SK-N-SH (cell line): ENCODE measurements at regions not wholly inside any gene's neighbourhood (a gene's known extent, or its start where the extent isn't known, plus 50 kb on each side); places are given as distances from the start of the nearest gene placed in this dataset.

Experiments used
- CTCF ChIA-PET: fragments of 300-600, 350-600 bp; formaldehyde crosslinking; extraction: SDS; loops from one replicate; lab custom pipeline; 2021; lab: Yijun Ruan, JAX
- POLR2A ChIA-PET: fragments of 350-600 bp; sonication (Branson Sonifier 250); formaldehyde crosslinking; extraction: SDS; loops from one replicate; lab custom pipeline; 2020; ENCODE audit warnings: antibody characterized with exemption, inconsistent platforms; lab: Yijun Ruan, JAX
- DNase-seq: peaks from one replicate; pipeline ENCODE4 v3.0.0; 2012
- H2AFZ ChIP-seq: fragments of 200-600 bp; sonication (generic); 2 replicates; pipeline ENCODE4 v1.8.1; 2016; ENCODE audit warnings: antibody characterized with exemption, mild to moderate bottlenecking, low read depth
- H3F3A ChIP-seq: fragments of 200-600 bp; sonication (generic); replicated peaks from 2 replicates; pipeline ENCODE3; 2016; ENCODE audit warnings: antibody characterized with exemption, mild to moderate bottlenecking; ENCODE audit not compliant: insufficient read depth
- H3K27ac ChIP-seq, 2 experiments: fragments of 200-500 bp in 1 of 2; fragments of 200-600 bp in 1 of 2; sonication (Bioruptor generic) in 1 of 2; sonication (generic), shearing (Covaris generic) in 1 of 2; 2 replicates each; pipeline versions ENCODE4 v1.5.1 to v1.6.1; 2014 to 2016; ENCODE audit warnings: low read depth in 2 of 2, inconsistent platforms in 1 of 2, low read length in 1 of 2, mild to moderate bottlenecking in 1 of 2, mixed read lengths in 1 of 2
- H3K27me3 ChIP-seq: fragments of 200-600 bp; sonication (generic), shearing (Covaris generic); 2 replicates; pipeline ENCODE4 v1.6.1; 2016; ENCODE audit warnings: mixed run types; ENCODE audit not compliant: insufficient read depth
- H3K36me3 ChIP-seq, 2 experiments: fragments of 200-500 bp in 1 of 2; fragments of 200-600 bp in 1 of 2; sonication (Bioruptor generic) in 1 of 2; sonication (generic) in 1 of 2; replicated peaks in 1 of 2; 2 replicates each; pipeline versions ENCODE3 to v1.5.1; 2014 to 2016; ENCODE audit warnings: low read length in 1 of 2, mild to moderate bottlenecking in 1 of 2; ENCODE audit not compliant: insufficient read depth in 2 of 2, control insufficient read depth in 1 of 2
- H3K4me1 ChIP-seq, 2 experiments: fragments of 200-500 bp in 1 of 2; fragments of 200-600 bp in 1 of 2; sonication (Bioruptor generic) in 1 of 2; sonication (generic), shearing (Covaris generic) in 1 of 2; 2 replicates each; pipeline versions ENCODE4 v1.5.1 to v1.6.1; 2014 to 2016; ENCODE audit warnings: low read depth in 1 of 2, low read length in 1 of 2, mixed run types in 1 of 2; ENCODE audit not compliant: insufficient read depth in 2 of 2, control insufficient read depth in 1 of 2
- H3K4me2 ChIP-seq: fragments of 200-600 bp; sonication (generic), shearing (Covaris generic); 2 replicates; pipeline ENCODE4 v1.6.1; 2017; ENCODE audit warnings: mixed run types
- H3K4me3 ChIP-seq, 2 experiments: fragments of 200-500 bp in 1 of 2; fragments of 200-600 bp in 1 of 2; sonication (Bioruptor generic) in 1 of 2; sonication (generic), shearing (Covaris generic) in 1 of 2; 2 replicates each; pipeline versions ENCODE4 v1.5.1 to v1.8.1; 2014 to 2016; ENCODE audit warnings: low read depth in 2 of 2, inconsistent platforms in 1 of 2, low read length in 1 of 2, mild to moderate bottlenecking in 1 of 2, mixed read lengths in 1 of 2, moderate library complexity in 1 of 2
- H3K79me2 ChIP-seq: fragments of 200-600 bp; sonication (generic); 2 replicates; pipeline ENCODE4 v1.8.1; 2017; ENCODE audit warnings: mild to moderate bottlenecking; ENCODE audit not compliant: insufficient read depth
- H3K9ac ChIP-seq: fragments of 200-600 bp; sonication (generic); 2 replicates; pipeline ENCODE4 v1.6.1; 2017; ENCODE audit warnings: mixed run types
- H3K9me2 ChIP-seq: fragments of 200-600 bp; sonication (generic); 2 replicates; pipeline ENCODE4 v1.6.1; 2017; ENCODE audit warnings: mixed run types
- H3K9me3 ChIP-seq: fragments of 200-600 bp; sonication (generic); 2 replicates; pipeline ENCODE4 v1.6.1; 2017; ENCODE audit warnings: mixed run types, mild to moderate bottlenecking, moderate library complexity
- H4K20me1 ChIP-seq: fragments of 200-600 bp; sonication (generic); 2 replicates; pipeline ENCODE4 v1.6.1; 2017; ENCODE audit warnings: mild to moderate bottlenecking, mixed run types; ENCODE audit not compliant: insufficient read depth
- ELF1 ChIP-seq: IDR thresholded peaks from 2 replicates; pipeline ENCODE4 v1.4.0; 2012
- EP300 ChIP-seq, 2 experiments: IDR thresholded peaks; 2 replicates each; pipeline versions ENCODE4 v1.4.0 to v1.6.1; 2012; ENCODE audit warnings: borderline replicate concordance in 1 of 2, low read depth in 1 of 2, low read length in 1 of 2
- GATA2 ChIP-seq: sonication (generic); formaldehyde crosslinking; IDR thresholded peaks from 2 replicates; pipeline ENCODE4 v1.5.0; 2020; ENCODE audit warnings: mild to moderate bottlenecking, missing genetic modification reagents
- MAX ChIP-seq: IDR thresholded peaks from 2 replicates; pipeline ENCODE4 v1.4.0; 2012; ENCODE audit warnings: low read depth
- MXI1 ChIP-seq: IDR thresholded peaks from 2 replicates; pipeline ENCODE4 v1.6.1; 2012; ENCODE audit warnings: mild to moderate bottlenecking, low read depth, low read length, improper control_type of control experiment
- NRF1 ChIP-seq: IDR thresholded peaks from 2 replicates; pipeline ENCODE4 v1.6.1; 2012; ENCODE audit warnings: low read depth, mild to moderate bottlenecking, low read length
- REST ChIP-seq: IDR thresholded peaks from 2 replicates; pipeline ENCODE4 v1.6.1; 2012; ENCODE audit warnings: mild to moderate bottlenecking, low read depth, low read length, moderate library complexity
- RFX5 ChIP-seq: IDR thresholded peaks from 2 replicates; pipeline ENCODE4 v1.6.1; 2012; ENCODE audit warnings: mild to moderate bottlenecking, improper control_type of control experiment, low read length
- TCF12 ChIP-seq: IDR thresholded peaks from 2 replicates; pipeline ENCODE4 v1.4.0; 2012
- USF2 ChIP-seq: fragments of 150-350 bp; IDR thresholded peaks from 2 replicates; pipeline ENCODE4 v1.6.1; 2017; ENCODE audit warnings: antibody characterized with exemption, low read length, low read depth, borderline replicate concordance
- whole genome bisulfite sequencing: methylation state at CpG from one replicate; pipeline ENCODE4 v1.1.6; 2017; ENCODE audit warnings: low lambda C conversion rate; 5-methylcytosine and 5-hydroxymethylcytosine counted together

GRCh38 chr1:55400508-55400907 is 185.3 kb upstream of the USP24 start (continued):
- TF ChIP-seq USF2 (no peak), NRF1 (no peak), MXI1 (no peak), ELF1 (no peak), MAX (no peak)
- TF ChIP-seq, all 33 proteins: peak for 8

GRCh38 chr1:55399346-55399745 is 184.2 kb upstream of the USP24 start:
- H3K36me3 ChIP-seq: no peaks in the 10 kb centered on the region
- CTCF ChIA-PET: interaction anchor here (1.0 to 1.7 kb wide), 2 partner anchors 1178 to 1186 kb away, joined by 3 to 7 read pairs; no protein-coding TSS in a partner anchor
- no peaks in the 10 kb centered on the region for H4K20me1 ChIP-seq
- H3K9me2 ChIP-seq: no peaks in the 10 kb centered on the region
- H3K27me3 ChIP-seq: no peaks in the 10 kb centered on the region
- no peak overlapping the region for H3K4me3 ChIP-seq
- H3K4me1 ChIP-seq: peaks cover 0 to 16% of the 10 kb centered on the region in 2 experiments; a peak in 2 of 4 replicates
- 45% methylated on average over 5 of the region's 5 CpGs for WGBS
- H3K9me3 ChIP-seq: 0 out of 2 replicates have a peak, but pooled peaks cover 4% of the 10 kb centered on the region
- TF ChIP-seq REST (peak; percentile 45; the same call in 1 of the 2 replicates), EP300 (IDR thresholded peaks at IDR 0.05; ENCODE audit: borderline replicate concordance in 1 of 2, low read depth in 1 of 2, low read length in 1 of 2) (0 out of 4 replicates have a peak, but pooled peaks of 1 of the 2 experiments have one; percentile 26), NRF1 (no peak), RFX5 (no peak), GATA2 (CRISPR knock-in tag) (no peak), TCF12 (peak; percentile 20; the same call in 1 of the 2 replicates)
- no peak overlapping the region for H3K9ac ChIP-seq
- no peak overlapping the region for H2AFZ ChIP-seq
- no peak overlapping the region for H3K4me2 ChIP-seq
- no peaks in the 10 kb centered on the region for H3K79me2 ChIP-seq
- H3F3A ChIP-seq: no peaks in the 10 kb centered on the region
- POLR2A ChIA-PET: no interaction called here
- H3K27ac ChIP-seq: peak overlapping the region in 1 of 2 experiments; percentile 89; a peak in 2 of 4 replicates
- peak; percentile 33 for DNase-seq
